ENCODE measurements at regions not wholly inside any gene's neighbourhood (a gene's known extent, or its start where the extent isn't known, plus 50 kb on each side); places are given as distances from the start of the nearest gene placed in this dataset.
A peak's percentile ranks its signal among the peaks of the same experiment; 100 is the strongest.

GRCh38 chr2:108161298-108161697 is 78.5 kb upstream of the SULT1C3 start:
- no peak for DNase-seq
- Mint-ChIP-seq H3K4me3 (no peak overlapping the region), H3K9me3 (peaks cover 0 to 2% of the 10 kb centered on the region in 2 donors)

GRCh38 chr2:108164318-108164717 is 75.5 kb upstream of the SULT1C3 start:
- DNase-seq (no peak), ATAC-seq (replicated peaks in 1 of 2) (no peak)
- Mint-ChIP-seq H3K36me3 (ENCODE audit: insufficient read depth in 2 of 2) (no peaks in the 10 kb centered on the region), H3K27me3 (ENCODE audit: low read depth) (no peaks in the 10 kb centered on the region), H3K4me1 (ENCODE audit: low read depth) (no peaks in the 10 kb centered on the region), H3K27ac (no peak overlapping the region), H3K4me3 (no peak overlapping the region), H3K9me3 (no peaks in the 10 kb centered on the region)

More at GRCh38 chr2:108161298-108161697, 78.5 kb upstream of the SULT1C3 start:
- Mint-ChIP-seq H3K27ac (no peak overlapping the region), H3K36me3 (ENCODE audit: insufficient read depth in 2 of 2) (no peaks in the 10 kb centered on the region), H3K27me3 (ENCODE audit: low read depth) (no peaks in the 10 kb centered on the region), H3K4me1 (ENCODE audit: low read depth) (no peaks in the 10 kb centered on the region)
- ATAC-seq (replicated peaks in 1 of 2) = no peak

- Mint-ChIP-seq H3K27ac (no peak overlapping the region), H3K4me1 (ENCODE audit: low read depth) (no peaks in the 10 kb centered on the region), H3K36me3 (ENCODE audit: insufficient read depth in 2 of 2) (no peaks in the 10 kb centered on the region)
These were observed 74.0 kb upstream of the SULT1C3 start for GRCh38 chr2:108165729-108166128.

GRCh38 chr2:108167699-108168098 is 72.1 kb upstream of the SULT1C3 start:
- no peaks in the 10 kb centered on the region for H3K9me3 Mint-ChIP-seq
- no peaks in the 10 kb centered on the region for H3K36me3 Mint-ChIP-seq (ENCODE audit: insufficient read depth in 2 of 2)
- H3K4me1 Mint-ChIP-seq (ENCODE audit: low read depth) = no peaks in the 10 kb centered on the region
- H3K27ac Mint-ChIP-seq = peak overlapping the region; percentile 49
- DNase-seq (no peak), ATAC-seq (replicated peaks in 1 of 2) (no peak)
- H3K4me3 Mint-ChIP-seq = no peak overlapping the region
- H3K27me3 Mint-ChIP-seq (ENCODE audit: low read depth) = no peaks in the 10 kb centered on the region

More at GRCh38 chr2:108165729-108166128, 74.0 kb upstream of the SULT1C3 start:
- Mint-ChIP-seq H3K9me3 (no peaks in the 10 kb centered on the region), H3K27me3 (ENCODE audit: low read depth) (no peaks in the 10 kb centered on the region), H3K4me3 (no peak overlapping the region)
- DNase-seq = no peak
- ATAC-seq (replicated peaks in 1 of 2) = no peak

- Mint-ChIP-seq H3K27me3 (ENCODE audit: low read depth) (no peaks in the 10 kb centered on the region), H3K27ac (no peak overlapping the region), H3K4me1 (ENCODE audit: low read depth) (no peaks in the 10 kb centered on the region), H3K9me3 (no peaks in the 10 kb centered on the region), H3K4me3 (no peak overlapping the region), H3K36me3 (ENCODE audit: insufficient read depth in 2 of 2) (no peaks in the 10 kb centered on the region)
- ATAC-seq (replicated peaks in 1 of 2) = no peak
- no peak for DNase-seq
These were observed 69.7 kb upstream of the SULT1C3 start for GRCh38 chr2:108169982-108170625.

- Mint-ChIP-seq H3K27me3 (ENCODE audit: low read depth) (no peaks in the 10 kb centered on the region), H3K4me1 (ENCODE audit: low read depth) (no peaks in the 10 kb centered on the region), H3K9me3 (no peaks in the 10 kb centered on the region), H3K4me3 (no peak overlapping the region), H3K27ac (no peak overlapping the region), H3K36me3 (ENCODE audit: insufficient read depth in 2 of 2) (no peaks in the 10 kb centered on the region)
- no peak for DNase-seq
- ATAC-seq (replicated peaks in 1 of 2) = no peak
These were observed 68.1 kb upstream of the SULT1C3 start for GRCh38 chr2:108171657-108172056.

GRCh38 chr2:108182489-108182888 is 57.3 kb upstream of the SULT1C3 start:
- Mint-ChIP-seq H3K9me3 (no peaks in the 10 kb centered on the region), H3K27me3 (ENCODE audit: low read depth) (peaks cover 7% of the 10 kb centered on the region), H3K27ac (no peak overlapping the region), H3K4me1 (ENCODE audit: low read depth) (no peaks in the 10 kb centered on the region), H3K36me3 (ENCODE audit: insufficient read depth in 2 of 2) (no peaks in the 10 kb centered on the region), H3K4me3 (no peak overlapping the region)
- ATAC-seq (replicated peaks in 1 of 2) = no peak
- no peak for DNase-seq

GRCh38 chr2:108184419-108184818 is 55.3 kb upstream of the SULT1C3 start:
- ATAC-seq (replicated peaks in 1 of 2) (no peak), DNase-seq (no peak)
- Mint-ChIP-seq H3K36me3 (ENCODE audit: insufficient read depth in 2 of 2) (no peaks in the 10 kb centered on the region), H3K27ac (no peak overlapping the region), H3K27me3 (ENCODE audit: low read depth) (no peaks in the 10 kb centered on the region), H3K4me3 (no peak overlapping the region), H3K4me1 (ENCODE audit: low read depth) (no peaks in the 10 kb centered on the region), H3K9me3 (no peaks in the 10 kb centered on the region)

GRCh38 chr2:108189316-108189715 is 50.5 kb upstream of the SULT1C3 start:
- peaks cover 0 to 2% of the 10 kb centered on the region in 2 donors for H3K9me3 Mint-ChIP-seq
- no peaks in the 10 kb centered on the region for H3K4me1 Mint-ChIP-seq (ENCODE audit: low read depth)
- peak overlapping the region; percentile 7 for H3K27ac Mint-ChIP-seq
- no peaks in the 10 kb centered on the region for H3K36me3 Mint-ChIP-seq (ENCODE audit: insufficient read depth in 2 of 2)
- H3K27me3 Mint-ChIP-seq (ENCODE audit: low read depth) = peaks cover 14% of the 10 kb centered on the region
- H3K4me3 Mint-ChIP-seq = no peak overlapping the region
- DNase-seq (no peak), ATAC-seq (replicated peaks in 1 of 2) (no peak)

Measured in activated T-cell treated with anti-CD3 and anti-CD28 coated beads, Interleukin-2, amount 50 U/mL, for 72 hours (primary cell).